ENCODE measurements at regions not wholly inside any gene's neighbourhood (a gene's known extent, or its start where the extent isn't known, plus 50 kb on each side); places are given as distances from the start of the nearest gene placed in this dataset.

DNA sequence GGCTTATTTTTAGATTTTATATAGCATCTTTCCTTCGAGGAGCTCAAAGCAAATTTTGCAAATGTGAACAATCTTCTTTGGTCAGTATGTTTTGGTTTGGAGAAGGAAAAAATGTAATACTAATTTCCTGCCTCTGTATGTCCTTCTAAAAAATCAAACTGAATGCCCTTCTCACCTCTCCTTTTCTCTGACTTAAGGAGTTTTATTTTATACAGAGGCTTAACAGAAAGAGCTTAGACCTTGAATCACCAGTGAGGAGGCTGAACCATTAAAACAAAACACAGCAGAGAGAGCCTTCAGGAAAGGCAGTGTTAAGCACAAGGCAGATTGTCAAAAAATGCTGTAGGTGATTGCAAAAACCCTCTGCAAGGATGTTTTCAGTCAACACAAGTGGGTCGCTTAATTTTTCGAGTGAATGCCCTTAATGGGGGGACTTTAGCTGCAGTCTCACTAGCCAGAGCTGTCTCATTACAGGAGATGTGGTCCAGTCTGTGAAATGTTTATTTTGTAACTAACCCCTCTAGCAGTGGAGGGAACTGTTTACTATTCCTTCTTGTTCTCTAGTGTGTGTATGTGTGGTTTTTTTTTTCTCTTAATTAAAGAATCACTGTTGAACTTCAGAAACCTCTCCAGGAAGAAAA lies 481.3 kb upstream of the CITED2 start:
- no peaks in the 10 kb centered on the region for H3K4me1 Mint-ChIP-seq
- H3K36me3 Mint-ChIP-seq (ENCODE audit: low read depth): no peaks in the 10 kb centered on the region
- H3K27ac Mint-ChIP-seq: no peak overlapping the region
- no peak overlapping the region for H3K4me3 Mint-ChIP-seq
- no peaks in the 10 kb centered on the region for H3K27me3 Mint-ChIP-seq
- intact Hi-C loops (cut with DNase I, micrococcal nuclease): no loop called here
- H3K9me3 Mint-ChIP-seq (ENCODE audit: low read depth): no peaks in the 10 kb centered on the region
- POLR2A ChIA-PET: no interaction called here
- DNase-seq (no peak), ATAC-seq (no peak)
- CTCF ChIA-PET: interaction anchor here (0.6 kb wide), 1 partner anchor 210 kb away, joined by 3 read pairs; no protein-coding TSS in a partner anchor

DNA sequence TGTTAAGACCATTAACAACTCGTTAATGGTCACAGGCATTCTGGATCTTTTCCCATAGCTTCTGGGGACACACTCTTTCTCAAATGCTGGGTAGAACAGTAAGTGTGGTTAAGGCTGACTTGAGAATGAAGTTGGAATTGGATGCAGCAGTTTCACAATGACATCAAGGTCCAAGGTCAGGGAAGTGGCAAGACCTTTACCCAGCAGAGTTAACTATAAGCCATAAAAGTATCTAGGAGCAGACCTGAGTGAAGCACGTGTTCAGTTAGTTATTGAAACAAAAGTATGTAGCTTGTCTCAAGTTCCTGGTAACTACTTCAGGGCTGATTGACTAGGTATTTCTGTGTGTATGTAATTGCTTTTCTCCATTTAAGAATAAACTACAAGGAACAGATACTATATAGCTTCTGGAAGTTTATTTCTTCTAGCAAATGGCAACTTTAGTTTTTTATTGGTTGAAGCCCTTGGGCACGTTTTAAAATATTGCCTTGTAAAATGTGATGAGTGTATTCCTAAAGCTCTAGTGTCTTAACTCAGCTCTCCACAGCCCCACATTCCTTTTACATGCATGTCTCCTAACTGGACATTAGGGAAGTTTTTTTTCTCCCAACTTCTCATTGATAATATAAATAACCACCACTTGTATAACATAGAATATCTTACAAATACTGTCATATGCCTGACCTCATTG lies 479.0 kb upstream of the CITED2 start:
- CTCF ChIA-PET: interaction anchor here (0.6 to 1.4 kb wide), 4 partner anchors 13 to 484 kb away, joined by 3 read pairs; no protein-coding TSS in a partner anchor
- intact Hi-C loops (cut with DNase I, micrococcal nuclease): no loop called here
- H3K4me1 Mint-ChIP-seq: no peaks in the 10 kb centered on the region
- peaks cover 2% of the 10 kb centered on the region for H3K27me3 Mint-ChIP-seq
- H3K4me3 Mint-ChIP-seq: no peak overlapping the region
- no peaks in the 10 kb centered on the region for H3K36me3 Mint-ChIP-seq (ENCODE audit: low read depth)
- peaks cover 2% of the 10 kb centered on the region for H3K9me3 Mint-ChIP-seq (ENCODE audit: low read depth)
- H3K27ac Mint-ChIP-seq: no peak overlapping the region
- no peak for ATAC-seq
- POLR2A ChIA-PET: no interaction called here
- no peak for DNase-seq

DNA sequence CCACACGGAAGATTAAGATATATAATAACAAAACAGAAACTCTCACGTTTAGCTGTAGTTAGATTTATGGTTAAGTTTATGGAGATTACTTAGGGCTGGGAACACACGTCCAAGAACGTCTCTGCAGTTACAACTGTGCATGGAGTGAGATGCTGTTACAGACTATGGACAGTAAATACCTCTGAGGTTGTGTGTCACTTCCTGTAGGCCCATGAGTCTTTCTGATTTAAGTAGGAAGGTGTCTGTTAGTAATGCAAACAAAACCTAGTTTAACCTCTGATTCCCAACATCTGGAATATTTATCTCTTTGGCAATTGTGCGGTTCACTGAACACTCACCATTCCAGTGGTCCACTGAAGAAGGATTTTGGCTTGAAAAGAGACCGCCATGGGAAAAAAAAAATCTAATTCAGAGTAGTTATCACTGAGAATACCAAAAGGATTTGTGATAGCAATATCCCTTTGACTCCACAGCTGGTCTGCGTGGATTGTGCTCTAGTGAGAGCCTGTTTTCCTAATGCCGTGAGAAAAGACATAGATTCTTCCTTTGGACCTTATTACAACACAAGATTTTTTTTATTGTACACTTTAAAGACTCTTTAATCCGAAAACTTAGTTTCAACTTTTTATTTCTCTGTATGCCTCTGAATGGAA lies 478.2 kb upstream of the CITED2 start:
- Mint-ChIP-seq H3K27me3 (peaks cover 2% of the 10 kb centered on the region), H3K4me3 (no peak overlapping the region), H3K36me3 (ENCODE audit: low read depth) (no peaks in the 10 kb centered on the region), H3K9me3 (ENCODE audit: low read depth) (peaks cover 2% of the 10 kb centered on the region), H3K27ac (no peak overlapping the region), H3K4me1 (no peaks in the 10 kb centered on the region)
- DNase-seq (no peak), ATAC-seq (no peak)
- ChIA-PET POLR2A (no interaction called here), CTCF (interaction anchor here (0.5 to 1.4 kb wide), 4 partner anchors 12 to 483 kb away, joined by 3 read pairs; no protein-coding TSS in a partner anchor)
- intact Hi-C loops (cut with DNase I, micrococcal nuclease): no loop called here

GRCh38 chr6:139852067-139852466 lies 477.6 kb upstream of the CITED2 start:
- peaks cover 2% of the 10 kb centered on the region for H3K9me3 Mint-ChIP-seq (ENCODE audit: low read depth)
- no peak overlapping the region for H3K4me3 Mint-ChIP-seq
- ChIA-PET POLR2A (no interaction called here), CTCF (interaction anchor here (0.5 kb wide), 1 partner anchor 180 kb away, joined by 3 read pairs; no protein-coding TSS in a partner anchor)
- intact Hi-C loops (cut with DNase I, micrococcal nuclease): no loop called here
- H3K27me3 Mint-ChIP-seq: peaks cover 2% of the 10 kb centered on the region
- ATAC-seq: no peak
- no peak for DNase-seq
- no peak overlapping the region for H3K27ac Mint-ChIP-seq
- no peaks in the 10 kb centered on the region for H3K36me3 Mint-ChIP-seq (ENCODE audit: low read depth)
- H3K4me1 Mint-ChIP-seq: no peaks in the 10 kb centered on the region

GRCh38 chr6:139851206-139851605 lies 476.8 kb upstream of the CITED2 start:
- ATAC-seq: no peak
- H3K27ac Mint-ChIP-seq: no peak overlapping the region
- no peak overlapping the region for H3K4me3 Mint-ChIP-seq
- H3K27me3 Mint-ChIP-seq: peaks cover 2% of the 10 kb centered on the region
- ChIA-PET POLR2A (no interaction called here), CTCF (interaction anchor here (0.9 to 1.2 kb wide), 2 partner anchors 29 to 295 kb away, joined by 3 read pairs; no protein-coding TSS in a partner anchor)
- H3K36me3 Mint-ChIP-seq (ENCODE audit: low read depth): no peaks in the 10 kb centered on the region
- intact Hi-C loops (cut with DNase I, micrococcal nuclease): no loop called here
- peaks cover 2% of the 10 kb centered on the region for H3K9me3 Mint-ChIP-seq (ENCODE audit: low read depth)
- DNase-seq: no peak
- H3K4me1 Mint-ChIP-seq: no peaks in the 10 kb centered on the region

DNA sequence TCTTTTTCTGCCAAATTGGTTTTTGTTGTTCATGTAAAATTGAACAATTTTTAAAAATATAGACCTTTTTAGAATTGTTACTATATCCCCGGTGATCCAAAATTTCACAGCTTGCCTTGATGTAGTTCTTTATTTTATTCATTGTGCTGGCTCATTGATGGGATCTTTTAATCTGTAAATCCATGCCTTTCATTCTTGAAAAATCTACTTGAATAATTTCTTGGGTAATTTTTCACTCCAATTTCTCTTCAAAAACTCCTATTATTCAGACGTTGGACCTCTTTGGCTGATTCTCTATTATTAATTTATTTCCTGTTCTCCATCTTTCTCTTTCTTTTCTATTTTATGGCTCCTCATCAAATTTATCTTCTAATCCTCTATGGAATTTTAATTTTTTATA lies 476.1 kb upstream of the CITED2 start:
- no peak for DNase-seq

GRCh38 chr6:139847457-139847813 lies 473.0 kb upstream of the CITED2 start:
- no peak for ATAC-seq
- Mint-ChIP-seq H3K9me3 (ENCODE audit: low read depth) (peaks cover 2% of the 10 kb centered on the region), H3K27ac (no peak overlapping the region), H3K4me1 (no peaks in the 10 kb centered on the region), H3K27me3 (peaks cover 4% of the 10 kb centered on the region), H3K4me3 (no peak overlapping the region), H3K36me3 (ENCODE audit: low read depth) (no peaks in the 10 kb centered on the region)
- no peak for DNase-seq
- intact Hi-C loops (cut with DNase I, micrococcal nuclease): no loop called here
- POLR2A ChIA-PET: no interaction called here
- CTCF ChIA-PET: no interaction called here

More for the DNA sequence above, 476.1 kb upstream of the CITED2 start:
- Mint-ChIP-seq H3K4me1 (no peaks in the 10 kb centered on the region), H3K36me3 (ENCODE audit: low read depth) (no peaks in the 10 kb centered on the region), H3K27ac (no peak overlapping the region), H3K4me3 (no peak overlapping the region), H3K27me3 (peaks cover 2% of the 10 kb centered on the region), H3K9me3 (ENCODE audit: low read depth) (peaks cover 2% of the 10 kb centered on the region)
- CTCF ChIA-PET: interaction anchor here (0.9 to 1.2 kb wide), 2 partner anchors 29 to 294 kb away, joined by 3 read pairs; no protein-coding TSS in a partner anchor
- POLR2A ChIA-PET: no interaction called here
- intact Hi-C loops (cut with DNase I, micrococcal nuclease): no loop called here
- ATAC-seq: no peak

- H3K4me1 Mint-ChIP-seq: peaks cover 2% of the 10 kb centered on the region
- H3K36me3 Mint-ChIP-seq (ENCODE audit: low read depth): no peaks in the 10 kb centered on the region
- intact Hi-C loops (cut with DNase I, micrococcal nuclease): no loop called here
- CTCF ChIA-PET: no interaction called here
- POLR2A ChIA-PET: no interaction called here
- no peak overlapping the region for H3K4me3 Mint-ChIP-seq
- ATAC-seq (no peak), DNase-seq (no peak)
- peaks cover 2% of the 10 kb centered on the region for H3K9me3 Mint-ChIP-seq (ENCODE audit: low read depth)
- no peak overlapping the region for H3K27ac Mint-ChIP-seq
- peaks cover 6% of the 10 kb centered on the region for H3K27me3 Mint-ChIP-seq
Observed at GRCh38 chr6:139846538-139847456, 472.3 kb upstream of the CITED2 start.

GRCh38 chr6:139844907-139845306 lies 470.5 kb upstream of the CITED2 start:
- Mint-ChIP-seq H3K4me1 (peaks cover 2% of the 10 kb centered on the region), H3K4me3 (no peak overlapping the region), H3K9me3 (ENCODE audit: low read depth) (no peaks in the 10 kb centered on the region), H3K36me3 (ENCODE audit: low read depth) (no peaks in the 10 kb centered on the region), H3K27ac (no peak overlapping the region), H3K27me3 (peaks cover 6% of the 10 kb centered on the region)
- POLR2A ChIA-PET: no interaction called here
- CTCF ChIA-PET: no interaction called here
- intact Hi-C loops (cut with DNase I, micrococcal nuclease): no loop called here
- no peak for DNase-seq
- ATAC-seq: no peak

GRCh38 chr6:139841794-139842215 lies 467.4 kb upstream of the CITED2 start:
- Mint-ChIP-seq H3K4me3 (no peak overlapping the region), H3K27me3 (peaks cover 6% of the 10 kb centered on the region), H3K4me1 (peaks cover 2% of the 10 kb centered on the region), H3K9me3 (ENCODE audit: low read depth) (peaks cover 3% of the 10 kb centered on the region), H3K27ac (no peak overlapping the region), H3K36me3 (ENCODE audit: low read depth) (no peaks in the 10 kb centered on the region)
- intact Hi-C loops (cut with DNase I, micrococcal nuclease): no loop called here
- ChIA-PET POLR2A (no interaction called here), CTCF (no interaction called here)
- DNase-seq (no peak), ATAC-seq (no peak)

GRCh38 chr6:139839506-139840156 lies 465.2 kb upstream of the CITED2 start:
- ChIA-PET POLR2A (no interaction called here), CTCF (interaction anchor here (1.0 kb wide), 1 partner anchor 14 kb away, joined by 3 read pairs; no protein-coding TSS in a partner anchor)
- peaks cover 2% of the 10 kb centered on the region for H3K4me1 Mint-ChIP-seq
- no peak overlapping the region for H3K4me3 Mint-ChIP-seq
- no peak for DNase-seq
- H3K9me3 Mint-ChIP-seq (ENCODE audit: low read depth): peaks cover 3% of the 10 kb centered on the region
- no peak for ATAC-seq
- intact Hi-C loops (cut with DNase I, micrococcal nuclease): no loop called here
- no peak overlapping the region for H3K27ac Mint-ChIP-seq
- H3K36me3 Mint-ChIP-seq (ENCODE audit: low read depth): no peaks in the 10 kb centered on the region
- peaks cover 3% of the 10 kb centered on the region for H3K27me3 Mint-ChIP-seq
